GM18868 (cell line): ENCODE measurements at regions not wholly inside any gene's neighbourhood (a gene's known extent, or its start where the extent isn't known, plus 50 kb on each side); places are given as distances from the start of the nearest gene placed in this dataset.

Source experiments
- ATAC-seq: cut with Tn5 transposase; IDR thresholded peaks from one replicate; pipeline ENCODE4 v1.9.1; 2021; ENCODE audit warnings: mild to moderate bottlenecking, moderate library complexity; ENCODE audit not compliant: unreplicated experiment

GRCh38 chr22:46087816-46088277, 62.5 kb upstream of the PPARA start:
- ATAC-seq = no peak

GRCh38 chr22:46088541-46089311, 61.6 kb upstream of the PPARA start:
- ATAC-seq = no peak

- ATAC-seq = no peak
These were observed 60.8 kb upstream of the PPARA start for GRCh38 chr22:46089426-46090035.

GRCh38 chr22:46090036-46090591, 60.2 kb upstream of the PPARA start:
- no peak for ATAC-seq

GRCh38 chr22:46090631-46091201, 59.6 kb upstream of the PPARA start:
- ATAC-seq = no peak

- ATAC-seq = no peak
These were observed 58.9 kb upstream of the PPARA start for GRCh38 chr22:46091277-46091977.

- no peak for ATAC-seq
These were observed 58.3 kb upstream of the PPARA start for GRCh38 chr22:46092011-46092410.

GRCh38 chr22:46092670-46093410, 57.5 kb upstream of the PPARA start:
- ATAC-seq = no peak

GRCh38 chr22:46093796-46094195, 56.5 kb upstream of the PPARA start:
- no peak for ATAC-seq

GRCh38 chr22:46094676-46095075, 55.6 kb upstream of the PPARA start:
- no peak for ATAC-seq

- no peak for ATAC-seq
These were observed 54.3 kb upstream of the PPARA start for GRCh38 chr22:46096051-46096450.

- ATAC-seq = no peak
These were observed 53.6 kb upstream of the PPARA start for GRCh38 chr22:46096706-46097230.

GRCh38 chr22:46097268-46097900, 52.9 kb upstream of the PPARA start:
- ATAC-seq = no peak

- no peak for ATAC-seq
These were observed 51.5 kb upstream of the PPARA start for GRCh38 chr22:46098525-46099475.

- no peak for ATAC-seq
These were observed 50.6 kb upstream of the PPARA start for GRCh38 chr22:46099740-46100139.

- no peak for ATAC-seq
These were observed 49.8 kb upstream of the PPARA start for GRCh38 chr22:46100401-46101105.
